Keratinocyte (primary cell): ENCODE measurements at regions not wholly inside any gene's neighbourhood (a gene's known extent, or its start where the extent isn't known, plus 50 kb on each side); places are given as distances from the start of the nearest gene placed in this dataset.

ENCODE experiments used
- DNase-seq: peaks from one replicate; pipeline ENCODE4 v3.0.0-alpha.2; 2011; ENCODE audit warnings: low read depth, missing footprints, low spot score
- FAIRE-seq: peaks from 2 replicates; lab custom pipeline; 2011; peaks lifted over from hg19 to GRCh38; lab: Jason Lieb, UNC
- H2AFZ ChIP-seq: 2 replicates; pipeline ENCODE4 v1.6.0; 2012; ENCODE audit warnings: low read length, control low read depth, inconsistent platforms; ENCODE audit not compliant: control insufficient read depth
- H3K27ac ChIP-seq: 2 replicates; pipeline ENCODE4 v1.5.1; 2011; ENCODE audit warnings: low read length; ENCODE audit not compliant: control insufficient read depth, insufficient read depth
- H3K27me3 ChIP-seq: 3 replicates; pipeline ENCODE4 v1.6.0; 2011; ENCODE audit warnings: low read length; ENCODE audit not compliant: control insufficient read depth, insufficient read depth; ENCODE audit errors: extremely low read depth
- H3K36me3 ChIP-seq, 2 experiments: 2 replicates in 1 of 2; 3 replicates in 1 of 2; pipeline ENCODE4 v1.5.1; 2011; ENCODE audit warnings: low read length in 2 of 2, mild to moderate bottlenecking in 1 of 2; ENCODE audit not compliant: control insufficient read depth in 2 of 2, insufficient read depth in 2 of 2; ENCODE audit errors: extremely low read depth in 1 of 2
- H3K4me1 ChIP-seq: 3 replicates; pipeline ENCODE4 v1.5.1; 2011; ENCODE audit warnings: low read length; ENCODE audit not compliant: control insufficient read depth, insufficient read depth; ENCODE audit errors: extremely low read depth
- H3K4me2 ChIP-seq: 3 replicates; pipeline ENCODE4 v1.6.0; 2011; ENCODE audit warnings: low read depth, low read length; ENCODE audit not compliant: control insufficient read depth, insufficient read depth; ENCODE audit errors: extremely low read depth
- H3K4me3 ChIP-seq, 3 experiments: fragments of 200-600 bp in 1 of 3; sonication (generic) in 1 of 3; 2 replicates in 2 of 3; 3 replicates in 1 of 3; pipeline ENCODE4 v1.5.1; 2011 to 2016; ENCODE audit warnings: low read length in 3 of 3, mild to moderate bottlenecking in 3 of 3, control low read depth in 2 of 3, inconsistent platforms in 1 of 3, low read depth in 1 of 3, mixed read lengths in 1 of 3, mixed run types in 1 of 3, moderate library complexity in 1 of 3; ENCODE audit not compliant: control insufficient read depth in 2 of 3, insufficient read depth in 2 of 3; ENCODE audit errors: extremely low read depth in 1 of 3
- H3K79me2 ChIP-seq: 2 replicates; pipeline ENCODE4 v1.6.0; 2012; ENCODE audit warnings: low read length; ENCODE audit not compliant: control insufficient read depth, insufficient read depth
- H3K9ac ChIP-seq: 3 replicates; pipeline ENCODE4 v1.6.0; 2011; ENCODE audit warnings: low read length; ENCODE audit not compliant: control insufficient read depth, insufficient read depth; ENCODE audit errors: extremely low read depth
- H3K9me1 ChIP-seq: 3 replicates; pipeline ENCODE4 v1.6.0; 2011; ENCODE audit warnings: low read length; ENCODE audit not compliant: control insufficient read depth, insufficient read depth; ENCODE audit errors: extremely low read depth
- H3K9me3 ChIP-seq: 2 replicates; pipeline ENCODE4 v1.5.1; 2012; ENCODE audit warnings: low read depth, low read length; ENCODE audit not compliant: control insufficient read depth
- H4K20me1 ChIP-seq: 3 replicates; pipeline ENCODE4 v1.6.0; 2011; ENCODE audit warnings: low read length; ENCODE audit not compliant: control insufficient read depth, insufficient read depth; ENCODE audit errors: extremely low read depth
- CTCF ChIP-seq, 3 experiments: IDR thresholded peaks in 1 of 3; conservative IDR thresholded peaks in 1 of 3; optimal IDR thresholded peaks in 1 of 3; 2 replicates in 2 of 3; 3 replicates in 1 of 3; pipeline versions ENCODE3 to v1.5.1; 2011; ENCODE audit warnings: low read length in 3 of 3, mild to moderate bottlenecking in 3 of 3, moderate library complexity in 2 of 3, control low read depth in 1 of 3, inconsistent platforms in 1 of 3; ENCODE audit not compliant: insufficient read depth in 2 of 3; ENCODE audit errors: extremely low read depth in 1 of 3
- EZH2 ChIP-seq: IDR thresholded peaks from one replicate; pipeline ENCODE4 v1.6.1; 2012; ENCODE audit warnings: inconsistent platforms, mild to moderate bottlenecking, low read length, moderate library complexity
- dilution Hi-C: fragments of 300-500 bp; cut with MboI; formaldehyde crosslinking; loops from one replicate; pipeline ENCODE4 v1.7.0; 2020; ENCODE audit warnings: low sequenced_read_pairs; ENCODE audit not compliant: extremely low pct_ligation_motif_present

DNA sequence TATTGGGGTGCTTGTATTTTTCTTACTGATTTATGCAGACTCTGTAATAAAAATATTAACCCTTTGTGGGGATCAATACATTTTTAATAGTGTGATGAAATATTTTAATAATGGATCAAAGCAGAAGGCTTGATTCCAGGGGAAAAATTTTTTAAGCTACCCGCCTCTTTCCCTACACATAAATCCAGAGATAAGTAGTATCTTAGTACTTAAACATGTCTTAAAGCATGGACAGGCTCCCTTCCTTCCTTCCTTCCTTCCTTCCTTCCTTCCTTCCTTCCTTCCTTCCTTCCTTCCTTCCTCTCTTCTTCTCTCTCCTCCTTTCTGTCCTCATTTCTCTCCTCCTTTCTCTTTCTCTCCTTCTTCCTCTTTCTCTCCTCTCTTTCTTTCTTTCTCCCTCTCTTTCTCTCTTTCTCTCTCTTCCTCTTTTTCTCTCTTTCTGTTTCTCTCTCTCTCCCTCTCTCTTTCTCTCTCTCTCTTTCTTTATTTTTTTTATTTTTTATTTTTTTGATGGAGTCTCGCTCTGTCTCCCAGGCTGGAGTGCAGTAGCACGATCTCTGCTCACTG is 78.0 kb upstream of the SPRY4 start:
- Histone ChIP-seq H3K9ac (no peak overlapping the region), H3K4me1 (peaks cover 18% of the 10 kb centered on the region), H3K4me3 (no peak overlapping the region), H3K9me1 (no peaks in the 10 kb centered on the region), H3K9me3 (no peaks in the 10 kb centered on the region), H2AFZ (no peak overlapping the region), H3K27ac (no peak overlapping the region), H3K27me3 (no peaks in the 10 kb centered on the region), H3K4me2 (no peak overlapping the region), H4K20me1 (no peaks in the 10 kb centered on the region), H3K36me3 (no peaks in the 10 kb centered on the region), H3K79me2 (no peaks in the 10 kb centered on the region)
- FAIRE-seq (no peak), DNase-seq (no peak)
- dilution Hi-C loops, result no loop called here
- TF ChIP-seq EZH2, result no peak
- TF ChIP-seq CTCF (optimal IDR thresholded peaks at IDR 0.05 in 1 of 3, IDR thresholded peaks at IDR 0.05 in 1 of 3, conservative IDR thresholded peaks at IDR 0.05 in 1 of 3; ENCODE audit: extremely low read depth in 1 of 3, insufficient read depth in 2 of 3, low read length in 3 of 3), result no peak

DNA sequence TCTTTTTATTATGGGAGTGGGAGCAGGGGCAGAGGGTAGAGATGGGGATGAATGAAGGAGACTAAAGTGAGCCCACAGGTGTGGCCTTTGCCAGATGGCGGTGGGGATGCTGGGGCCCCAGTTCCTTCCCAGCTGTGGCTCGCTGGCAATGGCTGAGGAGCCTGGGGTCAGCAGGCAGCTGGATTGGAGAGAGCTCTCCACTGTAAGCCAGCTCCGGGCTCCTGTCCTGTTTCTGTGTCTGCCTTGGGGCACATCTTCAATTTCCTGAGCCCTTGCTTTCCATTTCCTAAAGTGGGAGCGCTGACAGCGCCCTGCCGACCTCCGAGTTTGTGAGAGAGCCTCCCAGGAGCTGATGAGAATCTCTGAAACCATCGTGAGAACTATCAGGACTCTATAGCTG is 75.6 kb upstream of the SPRY4 start:
- no peaks in the 10 kb centered on the region for H3K9me3 ChIP-seq
- no peaks in the 10 kb centered on the region for H3K79me2 ChIP-seq
- dilution Hi-C loops, result no loop called here
- H3K36me3 ChIP-seq, result no peaks in the 10 kb centered on the region
- DNase-seq (no peak), FAIRE-seq (no peak)
- no peaks in the 10 kb centered on the region for H4K20me1 ChIP-seq
- H3K27me3 ChIP-seq, result no peaks in the 10 kb centered on the region
- no peak overlapping the region for H3K4me3 ChIP-seq
- TF ChIP-seq CTCF (optimal IDR thresholded peaks at IDR 0.05 in 1 of 3, IDR thresholded peaks at IDR 0.05 in 1 of 3, conservative IDR thresholded peaks at IDR 0.05 in 1 of 3; ENCODE audit: extremely low read depth in 1 of 3, insufficient read depth in 2 of 3, low read length in 3 of 3) (no peak), EZH2 (no peak)
- no peak overlapping the region for H3K4me2 ChIP-seq
- no peaks in the 10 kb centered on the region for H3K9me1 ChIP-seq
- H3K9ac ChIP-seq, result no peak overlapping the region
- no peak overlapping the region for H2AFZ ChIP-seq
- H3K27ac ChIP-seq, result no peak overlapping the region
- peaks cover 14% of the 10 kb centered on the region for H3K4me1 ChIP-seq
